LHCN-M2 (cell line): ENCODE measurements at regions not wholly inside any gene's neighbourhood (a gene's known extent, or its start where the extent isn't known, plus 50 kb on each side); places are given as distances from the start of the nearest gene placed in this dataset.
A peak's percentile ranks its signal among the peaks of the same experiment; 100 is the strongest.

Source experiments
- DNase-seq: peaks from one replicate; pipeline ENCODE4 v3.0.0-alpha.2; 2012; ENCODE audit warnings: low read depth

DNA sequence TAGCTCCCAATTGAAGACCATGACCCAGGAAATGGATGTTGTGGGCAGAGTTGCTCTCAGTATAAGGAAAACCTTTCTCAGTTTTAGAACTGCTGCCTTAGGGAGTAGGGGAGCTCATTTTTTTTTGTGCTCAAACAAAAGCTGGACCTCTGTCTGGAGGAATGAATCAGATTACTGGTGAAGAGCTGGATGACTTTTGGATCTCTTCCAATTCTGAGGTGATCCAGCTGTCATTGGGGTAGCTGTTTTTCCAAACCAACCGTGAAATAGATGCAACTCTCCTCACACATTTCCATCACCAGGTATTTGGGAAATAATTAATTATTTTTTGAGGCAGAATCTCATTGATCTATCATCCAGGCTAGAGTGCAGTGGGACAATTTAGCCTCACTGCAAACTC is 251.3 kb upstream of the PLET1 start:
- peak; percentile 50 for DNase-seq

DNA sequence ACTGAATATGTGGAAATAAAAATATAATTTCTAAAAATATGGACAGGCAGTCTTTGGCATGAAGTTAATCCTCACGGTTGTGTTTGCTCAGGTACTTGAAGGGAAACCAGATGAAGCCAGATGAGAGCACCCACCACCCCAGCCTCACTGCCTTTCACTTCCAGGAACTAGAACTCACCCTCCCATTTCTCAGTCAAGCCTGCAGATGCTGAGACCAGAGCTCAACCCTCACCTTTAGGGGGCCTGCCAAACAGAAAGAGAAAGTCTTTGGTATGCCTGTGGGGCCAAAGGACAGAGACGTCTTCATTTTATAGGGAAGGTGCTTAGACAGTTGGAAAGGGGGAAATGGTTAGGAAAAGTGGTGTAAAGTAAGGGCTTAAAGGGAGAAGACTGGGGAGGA is 252.8 kb upstream of the PLET1 start:
- DNase-seq = no peak

DNA sequence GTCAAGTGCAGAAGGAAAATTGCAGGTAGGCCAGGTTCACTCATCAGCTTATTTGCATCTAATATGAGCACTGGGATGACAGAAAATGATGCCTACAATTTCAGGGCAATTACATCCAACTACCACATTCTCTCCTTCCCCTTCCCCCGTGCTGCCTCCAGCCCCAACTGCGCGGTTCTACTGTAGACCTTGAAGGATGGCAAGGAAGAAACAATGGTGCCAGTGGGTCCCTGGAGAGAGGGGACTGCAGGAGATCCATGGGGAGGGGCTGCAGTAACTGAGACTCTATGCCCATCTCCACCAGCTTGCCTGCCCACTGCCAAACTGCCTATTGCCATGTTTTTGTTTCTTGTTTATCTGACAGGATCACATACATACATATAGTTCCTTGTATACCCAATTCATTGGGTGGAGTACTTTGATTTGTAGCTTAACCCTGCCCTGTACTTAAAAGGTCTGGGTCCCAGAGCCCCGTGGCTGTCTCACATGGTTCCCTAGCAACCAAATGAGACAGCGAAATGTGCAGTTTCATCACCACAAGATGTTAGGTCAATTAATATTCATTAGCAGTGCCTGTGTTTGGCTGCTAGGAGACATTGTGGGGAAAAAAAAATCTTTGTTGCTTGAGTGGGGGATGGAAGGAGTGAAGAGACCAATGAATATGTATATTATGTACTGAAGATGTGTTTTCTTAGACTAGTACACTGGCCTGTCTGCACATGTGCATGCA is 253.5 kb upstream of the PLET1 start:
- DNase-seq = no peak

DNA sequence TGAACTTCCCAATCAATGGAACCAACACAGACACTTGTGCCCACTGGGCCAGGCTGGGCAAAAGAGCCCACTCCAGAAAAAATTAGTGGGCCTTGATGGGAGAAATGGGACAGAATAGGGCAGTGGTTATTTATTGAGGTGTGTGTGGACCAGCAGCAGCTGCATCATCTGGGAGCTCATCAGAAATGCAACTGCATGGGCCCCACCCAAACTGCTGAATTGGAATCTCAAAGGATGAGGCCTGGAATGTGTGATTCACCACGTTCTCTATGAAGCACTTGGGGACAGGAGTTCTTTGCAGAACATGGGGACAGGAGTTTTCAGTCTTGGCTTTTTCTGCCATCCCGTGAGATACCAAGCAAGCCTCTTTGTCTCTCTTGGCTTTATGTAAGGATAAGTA is 255.6 kb upstream of the PLET1 start:
- peak; percentile 32 for DNase-seq

DNA sequence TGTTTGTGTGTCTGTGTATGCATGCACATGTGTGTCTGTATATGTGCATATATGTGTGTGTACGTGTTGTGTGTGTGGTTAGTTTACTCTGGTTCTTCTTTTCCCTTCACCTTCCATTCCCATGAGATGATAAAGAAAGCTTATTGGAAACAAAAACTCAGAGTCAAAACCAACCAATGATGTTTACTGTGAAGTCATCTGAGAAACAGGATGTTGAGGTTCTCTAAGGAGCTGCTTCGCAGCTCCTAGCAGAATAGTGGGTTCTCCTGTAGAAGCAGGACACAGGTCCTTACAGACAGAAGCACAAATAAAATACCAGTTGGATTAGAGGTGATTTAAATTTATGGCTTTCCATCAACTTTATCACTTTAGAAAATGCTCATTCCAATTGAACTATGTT is 256.1 kb upstream of the PLET1 start:
- DNase-seq = no peak

DNA sequence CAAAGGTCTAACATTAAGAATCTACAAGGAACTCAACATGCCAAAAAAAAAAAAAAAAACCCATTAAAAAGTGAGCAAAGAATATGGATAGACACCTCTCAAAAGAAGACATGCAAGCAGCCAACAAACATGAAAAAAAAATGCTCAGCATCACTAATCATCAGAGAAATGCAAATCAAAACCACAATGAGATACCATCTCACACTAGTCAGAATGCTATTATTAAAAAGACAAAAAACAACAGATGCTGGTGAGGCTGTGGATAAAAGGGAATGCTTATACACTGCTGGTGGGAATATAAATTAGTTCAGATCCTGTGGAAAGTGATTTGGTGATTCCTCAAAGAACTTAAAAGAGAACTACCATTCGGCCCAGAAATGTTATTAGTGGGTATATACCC is 257.7 kb upstream of the PLET1 start:
- peak; percentile 55 for DNase-seq

DNA sequence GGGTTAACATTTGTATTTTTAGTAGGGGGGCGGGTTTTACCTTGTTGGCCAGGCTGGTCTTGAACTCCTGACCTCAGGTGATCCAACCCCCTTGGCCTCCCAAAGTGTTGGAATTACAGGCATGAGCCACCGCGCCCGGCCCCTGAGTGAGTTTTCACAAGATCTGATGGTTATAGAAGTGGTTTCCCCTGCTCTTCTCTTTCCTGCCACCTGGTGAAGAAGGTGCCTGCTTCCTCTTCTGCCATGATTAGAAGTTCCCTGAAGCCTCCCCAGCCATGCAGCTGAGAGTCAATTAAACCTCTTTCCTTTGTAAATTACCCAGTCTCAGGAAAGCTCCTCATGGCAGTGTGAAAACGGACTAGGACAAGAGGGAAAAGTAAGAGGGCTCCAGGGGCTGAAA is 259.1 kb upstream of the PLET1 start:
- no peak for DNase-seq

DNA sequence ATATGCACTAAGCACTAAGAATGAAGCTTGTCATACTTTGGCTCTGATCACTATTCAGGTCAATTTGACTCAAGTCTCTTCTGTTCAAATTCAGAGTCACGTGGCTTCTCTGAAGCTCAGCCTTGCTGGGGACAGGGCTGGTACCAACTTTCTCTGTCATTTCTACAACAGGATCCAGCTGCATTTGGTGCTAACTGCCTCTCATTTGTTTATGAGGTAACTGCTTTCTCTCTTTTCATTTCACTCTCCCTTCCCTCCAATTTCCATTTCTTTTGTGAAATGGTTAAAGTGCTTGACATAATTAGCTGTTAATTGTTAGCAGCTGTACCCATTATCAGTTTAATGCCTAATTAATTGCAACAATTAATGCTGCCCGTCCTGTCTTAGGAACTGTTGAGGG is 259.7 kb upstream of the PLET1 start:
- no peak for DNase-seq

DNA sequence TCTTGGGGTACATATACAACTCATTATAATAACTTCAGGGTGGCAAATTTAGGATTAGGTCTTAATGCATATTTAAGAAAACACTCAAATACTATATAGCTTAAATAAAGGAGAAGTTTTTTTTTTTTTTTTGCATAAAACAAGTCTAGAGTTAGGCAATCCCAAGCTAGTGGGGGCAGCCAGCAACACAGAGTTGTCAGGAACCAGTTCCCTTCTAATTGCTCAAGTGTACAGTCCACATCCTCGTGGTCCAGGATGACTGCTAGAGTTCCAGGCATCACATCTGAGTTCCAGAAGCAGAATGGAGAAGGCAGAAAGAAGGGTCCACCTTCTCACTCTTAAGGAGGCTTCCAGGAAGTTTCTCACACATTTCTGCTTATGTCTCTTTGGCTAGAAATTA is 261.9 kb upstream of the PLET1 start:
- no peak for DNase-seq

DNA sequence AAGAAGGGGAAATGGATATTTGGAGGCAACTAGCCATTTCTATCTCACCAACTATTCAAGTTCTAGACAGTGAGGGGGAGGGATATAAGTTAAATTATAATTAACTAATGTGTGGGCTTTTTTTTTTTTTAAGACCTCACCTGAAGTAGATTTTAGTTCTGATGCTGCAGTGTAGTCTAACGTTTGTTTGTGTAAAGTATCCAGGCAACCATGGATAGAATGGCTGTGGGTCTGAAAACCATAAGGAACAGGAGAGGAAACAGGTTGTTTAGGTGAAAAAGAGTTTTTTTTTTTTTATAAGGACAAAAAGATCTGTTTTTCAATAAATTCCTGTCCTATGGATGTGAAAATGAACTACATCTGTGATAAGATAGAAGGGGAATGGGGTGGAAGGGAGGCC is 262.4 kb upstream of the PLET1 start:
- DNase-seq = no peak

DNA sequence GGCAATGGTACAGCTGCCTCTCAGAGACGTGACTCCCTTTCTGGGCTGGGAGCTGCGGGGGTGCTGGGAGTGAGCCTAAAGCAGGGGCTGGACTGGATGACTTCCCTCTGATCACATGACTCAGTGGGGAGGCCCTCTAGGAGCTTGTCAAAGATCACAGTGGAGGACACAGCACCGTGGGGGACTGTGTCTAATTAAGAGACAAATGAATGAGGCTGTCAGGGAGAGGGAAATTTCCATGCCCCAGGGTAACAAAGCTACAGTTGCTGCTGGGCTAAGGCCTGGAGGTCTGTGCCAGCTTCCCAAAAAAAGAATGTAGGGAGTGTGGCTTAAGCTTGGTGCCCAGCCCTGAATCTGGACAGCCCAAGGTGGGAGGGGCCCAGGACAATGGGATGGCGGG is 262.8 kb upstream of the PLET1 start:
- no peak for DNase-seq

DNA sequence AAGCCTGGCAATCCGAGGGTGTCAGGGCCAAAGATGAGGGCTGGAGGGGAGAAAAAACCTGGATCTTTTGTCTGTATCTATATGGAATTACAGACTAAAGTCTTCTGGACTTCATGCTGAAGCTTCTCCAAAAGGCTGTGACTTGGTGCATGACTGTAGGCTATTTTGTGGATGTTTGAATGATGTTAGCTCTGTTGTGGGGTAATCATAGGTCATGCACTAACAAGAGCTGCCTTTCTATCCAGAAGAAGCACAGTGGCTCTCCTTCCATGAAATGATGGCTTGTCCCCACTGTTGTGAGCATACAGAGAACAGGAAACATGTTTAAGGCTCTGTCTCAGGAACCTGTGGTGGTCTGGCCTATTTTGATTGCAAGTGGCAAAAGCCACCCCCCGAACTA is 263.3 kb upstream of the PLET1 start:
- DNase-seq = no peak

DNA sequence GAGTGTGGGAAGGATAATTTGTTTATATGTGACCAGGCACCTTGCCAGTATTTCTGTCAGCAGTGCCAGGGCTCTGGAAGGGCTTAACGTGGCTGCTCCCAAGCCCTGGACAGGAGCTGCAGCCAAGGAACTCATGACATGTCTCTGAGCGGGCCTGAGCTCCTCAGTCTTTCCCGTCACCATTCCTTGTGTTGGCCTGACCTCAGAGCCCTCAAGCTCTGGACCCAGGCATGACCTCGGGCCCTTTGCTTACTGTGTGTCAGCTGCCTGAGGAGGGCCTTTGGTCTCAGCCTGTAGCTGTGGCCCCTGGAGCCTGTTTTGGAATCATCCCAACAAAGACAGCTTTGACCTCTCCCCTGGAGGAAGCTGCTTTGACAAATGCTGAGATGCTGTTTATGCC is 264.1 kb upstream of the PLET1 start:
- DNase-seq = no peak

DNA sequence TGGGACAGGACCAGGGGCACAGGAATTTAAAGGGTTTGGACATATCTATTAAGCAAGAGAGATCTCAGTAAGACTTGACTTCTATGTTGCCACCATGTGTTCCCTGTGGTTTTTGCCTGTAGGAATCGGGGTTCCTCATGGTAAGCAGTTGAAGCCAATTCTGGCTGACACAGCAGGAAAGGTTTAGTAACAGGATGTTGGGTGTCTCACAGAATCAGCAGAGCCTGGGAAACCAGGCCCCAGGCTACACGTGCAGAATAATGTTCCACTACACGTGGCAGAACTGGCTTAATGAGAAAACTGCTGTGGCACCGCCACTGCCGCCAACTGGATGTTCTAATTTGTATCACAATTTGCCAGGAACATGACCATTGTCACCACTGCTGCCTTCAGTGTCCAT is 264.6 kb upstream of the PLET1 start:
- peak; percentile 39 for DNase-seq

DNA sequence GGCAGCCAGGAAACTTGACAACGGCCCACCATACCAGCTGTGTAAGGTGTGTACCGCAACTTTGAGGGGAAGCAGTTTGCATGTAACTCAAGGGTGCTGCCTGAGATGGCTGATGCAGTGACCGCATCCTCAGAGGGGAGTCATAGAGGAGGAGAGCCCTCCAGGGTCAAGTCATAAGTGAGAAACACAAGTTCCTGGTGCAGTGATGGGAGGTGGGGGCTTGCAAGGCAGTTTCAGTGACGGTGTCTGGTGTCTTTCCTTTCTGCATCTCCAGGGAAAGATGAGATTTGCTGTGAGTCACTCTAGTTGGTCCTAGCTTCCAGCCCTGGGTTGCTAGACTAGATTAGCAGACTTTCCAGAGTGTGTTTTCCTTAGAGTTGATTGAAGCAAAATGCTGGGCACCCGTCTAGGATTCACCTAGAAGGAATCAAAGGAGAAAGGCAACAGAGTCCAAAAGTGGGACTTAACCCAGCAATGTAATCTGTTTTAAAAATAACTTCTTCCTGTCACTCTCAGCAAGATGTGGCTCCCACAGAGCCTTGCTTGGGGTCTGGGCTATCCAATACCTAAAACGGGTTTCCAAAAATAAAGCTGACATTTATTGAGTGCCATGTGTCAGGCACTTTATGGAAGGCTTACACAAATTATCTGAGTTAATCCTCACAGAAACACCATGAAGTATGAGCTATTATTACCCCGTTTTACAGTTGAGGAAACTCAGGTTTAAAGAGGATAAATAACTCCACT is 265.4 kb upstream of the PLET1 start:
- peak; percentile 18 for DNase-seq

DNA sequence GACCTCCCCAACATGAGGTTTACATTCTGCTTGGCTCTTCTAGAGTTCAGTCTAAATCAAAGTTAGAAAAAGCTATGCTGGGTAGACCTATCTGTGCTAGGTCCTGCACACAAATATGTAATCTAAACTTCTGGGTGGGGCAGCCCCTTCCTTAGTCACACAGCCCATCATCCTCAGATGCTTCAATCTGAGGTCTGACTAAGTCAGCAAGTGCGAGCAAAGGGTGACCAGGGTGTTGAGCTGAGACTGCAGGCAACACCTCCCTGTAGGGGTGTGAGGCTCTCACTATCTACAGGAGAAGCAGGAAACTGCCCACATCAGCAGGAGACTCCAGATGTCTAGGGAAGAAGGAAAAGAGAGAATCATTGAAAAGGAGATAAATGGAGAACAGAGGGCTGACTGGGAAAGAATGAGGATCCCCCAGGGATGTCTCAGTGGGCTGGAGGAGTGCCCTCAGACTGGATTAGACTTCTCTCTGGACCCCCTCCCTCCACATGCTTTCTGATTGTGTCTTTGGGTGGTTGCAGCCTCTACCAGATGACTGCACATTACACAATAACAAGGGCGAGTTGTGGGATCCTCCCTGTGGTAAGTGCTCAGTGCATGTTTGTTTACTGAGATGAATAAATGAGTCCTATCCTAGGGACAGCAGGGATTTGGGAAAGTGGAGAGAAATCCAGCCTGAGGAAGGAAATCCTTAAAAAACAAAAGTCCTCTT is 266.2 kb upstream of the PLET1 start:
- DNase-seq = peak; percentile 24

DNA sequence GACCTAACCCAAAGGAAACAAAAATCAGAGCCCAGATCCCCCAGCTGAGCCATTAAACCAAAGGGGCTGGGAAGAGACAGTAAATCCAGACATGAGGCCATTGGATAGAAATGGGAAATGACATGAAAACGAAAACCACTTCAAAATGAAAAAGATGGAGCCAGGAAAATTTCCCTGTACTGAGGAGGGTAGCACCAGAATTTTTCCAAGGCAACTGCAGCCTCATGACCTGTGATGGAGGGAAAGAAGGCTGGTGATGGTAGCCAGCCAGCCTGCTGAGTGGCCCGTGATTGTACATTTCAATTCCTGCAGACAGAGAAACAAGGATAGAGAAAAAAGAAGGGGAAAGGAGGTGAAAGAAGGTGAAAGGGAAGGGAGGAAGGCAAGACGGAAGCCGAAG is 268.4 kb upstream of the PLET1 start:
- DNase-seq = no peak

DNA sequence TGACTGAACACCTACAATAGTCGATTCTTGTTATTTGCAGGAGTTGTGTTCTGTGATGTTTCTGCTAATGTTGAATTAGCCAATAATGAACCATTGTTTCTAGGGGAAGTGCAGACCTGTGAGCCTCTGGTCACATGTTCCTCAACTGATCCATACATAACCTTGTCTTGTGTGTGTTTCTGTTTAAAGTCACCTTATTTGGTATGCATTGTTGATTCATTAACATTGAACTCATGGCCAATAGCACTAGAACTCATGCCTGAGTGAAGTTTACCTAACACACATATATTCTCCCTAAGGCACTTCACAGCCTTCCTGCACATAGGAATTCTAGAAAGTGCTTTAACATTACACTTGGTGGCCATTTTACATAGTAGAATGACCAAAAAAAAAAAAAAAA is 271.8 kb upstream of the PLET1 start:
- DNase-seq = no peak

DNA sequence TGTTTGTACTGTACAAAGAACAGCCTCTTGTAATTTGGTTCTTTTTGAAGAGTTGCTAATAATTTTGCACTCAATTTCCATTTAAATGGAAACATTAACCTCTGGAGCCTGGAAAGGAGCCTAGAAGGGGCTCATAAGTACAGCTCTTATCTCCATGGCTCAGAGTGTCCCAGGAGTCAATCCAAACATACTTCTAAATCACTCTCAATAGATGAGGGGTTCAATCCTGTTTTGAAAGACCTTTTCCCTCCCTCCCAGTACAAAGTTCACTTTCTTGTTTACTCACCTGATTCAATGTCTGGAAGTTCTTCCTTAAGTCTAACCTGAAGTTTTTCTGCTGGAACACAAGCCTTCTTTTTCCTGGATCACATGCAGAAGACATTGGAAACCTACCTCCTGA is 273.0 kb upstream of the PLET1 start:
- no peak for DNase-seq

DNA sequence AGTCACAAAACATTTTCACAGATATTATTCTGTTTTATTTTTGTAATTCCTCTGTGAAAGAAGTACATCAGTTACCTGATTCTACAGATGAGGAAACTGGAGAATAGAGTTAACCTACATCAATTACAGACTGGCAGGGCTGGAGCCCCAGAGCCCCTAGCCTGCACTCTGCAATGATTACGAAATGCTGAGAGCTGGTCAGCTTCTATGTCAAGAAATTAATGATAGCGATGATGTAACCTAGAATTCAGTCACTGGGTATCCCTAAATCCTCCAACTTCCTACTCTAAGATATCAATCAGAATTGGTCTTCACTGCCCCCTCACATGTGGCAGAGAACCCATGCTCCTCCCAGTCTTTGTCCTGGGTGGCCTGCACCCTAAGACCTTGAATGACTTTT is 273.5 kb upstream of the PLET1 start:
- no peak for DNase-seq

DNA sequence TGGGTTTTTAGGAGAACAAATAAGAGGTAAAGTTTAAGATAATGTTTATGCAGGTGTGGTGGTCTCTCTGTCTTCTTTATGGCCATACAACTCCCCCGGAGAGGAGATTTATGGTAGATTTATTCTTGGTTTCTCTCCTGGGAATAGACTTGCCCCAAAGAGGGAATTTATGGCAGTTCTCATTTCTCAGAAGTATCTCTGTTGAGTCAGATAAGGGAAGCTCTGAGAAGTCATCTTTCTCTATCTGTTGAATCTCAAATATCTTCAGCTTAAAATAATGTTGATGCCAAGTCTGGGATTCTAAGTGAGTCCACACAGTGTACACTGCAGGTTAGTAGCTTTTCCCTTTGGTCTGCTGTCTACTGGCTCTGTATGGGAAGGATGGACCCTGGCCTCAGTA is 276.4 kb upstream of the PLET1 start:
- no peak for DNase-seq

DNA sequence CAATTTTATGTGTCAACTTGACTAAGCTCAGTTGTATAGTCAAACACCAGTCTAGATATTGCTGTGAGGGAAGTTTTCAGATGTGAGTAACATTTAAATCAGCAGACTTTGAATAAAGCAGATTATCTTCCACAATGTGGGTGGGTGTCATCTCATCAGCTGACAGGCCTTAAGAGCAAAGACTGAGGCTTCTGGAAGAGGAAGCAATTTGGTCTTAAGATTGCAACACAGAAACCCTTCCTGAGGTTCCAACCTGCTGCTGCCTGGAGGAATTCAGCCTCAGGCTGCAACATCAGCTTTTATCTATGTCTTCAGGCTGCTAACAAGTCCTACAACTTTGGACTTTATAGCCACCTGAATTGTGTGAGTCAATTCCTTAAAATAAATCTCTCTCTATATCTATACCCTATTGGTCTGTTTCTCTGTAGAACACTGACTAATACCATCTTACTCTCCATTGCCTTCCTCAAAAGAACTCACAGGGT is 277.2 kb upstream of the PLET1 start:
- DNase-seq = no peak
